HL-60 (cell line): ENCODE measurements at regions not wholly inside any gene's neighbourhood (a gene's known extent, or its start where the extent isn't known, plus 50 kb on each side); places are given as distances from the start of the nearest gene placed in this dataset.

Experiments used
- DNase-seq, 2 experiments: peaks; one replicate each; pipeline ENCODE4 v3.0.0-alpha.2; 2010 to 2020; ENCODE audit warnings: low read depth in 1 of 2, low spot score in 1 of 2
- H3K27ac ChIP-seq: fragments of 250-450 bp; sonication (Bioruptor Pico); replicated peaks from 2 replicates; pipeline ENCODE4 v1.5.1; 2020; ENCODE audit warnings: mild to moderate bottlenecking, moderate library complexity
- H3K27me3 ChIP-seq: fragments of 250-450 bp; sonication (Bioruptor Pico); 2 replicates; pipeline ENCODE4 v1.5.1; 2021; ENCODE audit warnings: mild to moderate bottlenecking, moderate library complexity; ENCODE audit not compliant: insufficient read depth, poor library complexity, severe bottlenecking
- H3K4me3 ChIP-seq: replicated peaks from 2 replicates; pipeline ENCODE4 v1.5.1; 2011; ENCODE audit warnings: mild to moderate bottlenecking, control low read depth, low read length; ENCODE audit not compliant: insufficient read depth
- CTCF ChIP-seq: IDR thresholded peaks from one replicate; pipeline ENCODE4 v1.5.1; 2011; ENCODE audit warnings: low read length, control low read depth, inconsistent platforms; ENCODE audit not compliant: insufficient read depth
- GABPA ChIP-seq: IDR thresholded peaks from 2 replicates; pipeline ENCODE4 v1.6.1; 2012; ENCODE audit warnings: low read depth
- POLR2AphosphoS5 ChIP-seq: IDR thresholded peaks from 2 replicates; pipeline ENCODE4 v1.6.1; 2012; ENCODE audit warnings: low read depth
- REST ChIP-seq: IDR thresholded peaks from 2 replicates; pipeline ENCODE4 v1.6.1; 2012; ENCODE audit warnings: low read depth; ENCODE audit not compliant: insufficient replicate concordance
- SPI1 ChIP-seq: IDR thresholded peaks from 2 replicates; pipeline ENCODE4 v1.6.1; 2012; ENCODE audit warnings: low read depth, mild to moderate bottlenecking, borderline replicate concordance

- Histone ChIP-seq H3K27ac (peak overlapping the region; percentile 56), H3K27me3 (no peaks in the 10 kb centered on the region), H3K4me3 (no peak overlapping the region)
- no peak for DNase-seq
- TF ChIP-seq GABPA (no peak), SPI1 (no peak), CTCF (no peak), REST (no peak), POLR2AphosphoS5 (no peak)
These were observed 56.5 kb upstream of the ASPRV1 start for GRCh38 chr2:70017962-70018361.

- Histone ChIP-seq H3K27me3 (no peaks in the 10 kb centered on the region), H3K27ac (no peak overlapping the region), H3K4me3 (no peak overlapping the region)
- DNase-seq: no peak
- TF ChIP-seq SPI1 (no peak), GABPA (no peak), CTCF (no peak), REST (no peak), POLR2AphosphoS5 (no peak)
These were observed 53.5 kb upstream of the ASPRV1 start for GRCh38 chr2:70014959-70015358.

- H3K27ac ChIP-seq: no peak overlapping the region
- no peak overlapping the region for H3K4me3 ChIP-seq
- H3K27me3 ChIP-seq: no peaks in the 10 kb centered on the region
- TF ChIP-seq SPI1 (no peak), GABPA (no peak)
- no peak for DNase-seq
These were observed 51.5 kb upstream of the ASPRV1 start for GRCh38 chr2:70012887-70013286.

- TF ChIP-seq CTCF (no peak), GABPA (no peak), POLR2AphosphoS5 (no peak), SPI1 (no peak), REST (no peak)
- Histone ChIP-seq H3K27ac (no peak overlapping the region), H3K27me3 (no peaks in the 10 kb centered on the region), H3K4me3 (no peak overlapping the region)
- DNase-seq: no peak
These were observed 50.4 kb upstream of the ASPRV1 start for GRCh38 chr2:70011786-70012185.
